AG04450 (cell line): ENCODE measurements at regions not wholly inside any gene's neighbourhood (a gene's known extent, or its start where the extent isn't known, plus 50 kb on each side); places are given as distances from the start of the nearest gene placed in this dataset.

ENCODE experiments used
- CTCF ChIA-PET: fragments of 300-600, 350-600 bp; formaldehyde crosslinking; extraction: SDS; loops from one replicate; lab custom pipeline; 2022; ENCODE audit warnings: antibody characterized with exemption, inconsistent platforms; lab: Charles Lee
- POLR2A ChIA-PET: fragments of 350-600 bp; formaldehyde crosslinking; extraction: SDS; loops from one replicate; lab custom pipeline; 2021; ENCODE audit warnings: antibody characterized with exemption, inconsistent platforms; lab: Yijun Ruan, JAX
- DNase-seq: peaks from one replicate; pipeline ENCODE4 v3.0.0-alpha.2; 2011; ENCODE audit warnings: low read depth, low spot score
- H3K27ac ChIP-seq: one replicate; pipeline ENCODE4 v1.5.1; 2012; ENCODE audit warnings: low read depth, low read length, control low read depth
- H3K27me3 ChIP-seq: one replicate; pipeline ENCODE4 v1.6.0; 2012; ENCODE audit warnings: low read length; ENCODE audit not compliant: control insufficient read depth, insufficient read depth
- H3K4me3 ChIP-seq: 2 replicates; pipeline ENCODE4 v1.5.1; 2011; ENCODE audit warnings: mild to moderate bottlenecking, low read depth, low read length, control low read depth
- H3K9me3 ChIP-seq: 2 replicates; pipeline ENCODE4 v1.5.1; 2012; ENCODE audit warnings: low read length; ENCODE audit not compliant: control insufficient read depth, insufficient read depth
- TF ChIP-seq, protein P1 (sequence below): IDR thresholded peaks from 2 replicates; pipeline ENCODE4 v1.5.1; 2011; ENCODE audit warnings: low read depth, low read length, control low read depth, inconsistent platforms

DNA sequence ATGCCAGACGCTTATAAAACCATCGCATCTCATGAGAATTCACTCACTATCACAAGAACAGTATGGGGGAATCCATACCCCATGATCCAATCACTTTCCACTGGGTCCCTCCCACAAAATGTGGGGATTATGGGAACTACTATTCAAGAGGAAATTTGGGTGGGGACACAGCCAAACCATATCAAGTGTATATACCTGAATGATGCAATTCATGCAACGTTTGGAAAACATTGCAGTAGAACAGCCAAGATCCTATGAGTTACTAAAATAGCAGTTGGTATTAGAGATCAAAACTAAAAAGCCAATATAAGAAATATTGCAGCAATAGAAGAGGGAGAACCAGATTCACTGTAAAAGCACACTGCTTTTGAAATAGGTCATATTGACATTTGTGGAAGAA is 1543.9 kb upstream of the B3GALT2 start:
- no peak overlapping the region for H3K27ac ChIP-seq
- H3K27me3 ChIP-seq: no peaks in the 10 kb centered on the region
- no peak overlapping the region for H3K4me3 ChIP-seq
- no peaks in the 10 kb centered on the region for H3K9me3 ChIP-seq
- ChIA-PET POLR2A (no interaction called here), CTCF (no interaction called here)
- TF ChIP-seq, protein P1, sequence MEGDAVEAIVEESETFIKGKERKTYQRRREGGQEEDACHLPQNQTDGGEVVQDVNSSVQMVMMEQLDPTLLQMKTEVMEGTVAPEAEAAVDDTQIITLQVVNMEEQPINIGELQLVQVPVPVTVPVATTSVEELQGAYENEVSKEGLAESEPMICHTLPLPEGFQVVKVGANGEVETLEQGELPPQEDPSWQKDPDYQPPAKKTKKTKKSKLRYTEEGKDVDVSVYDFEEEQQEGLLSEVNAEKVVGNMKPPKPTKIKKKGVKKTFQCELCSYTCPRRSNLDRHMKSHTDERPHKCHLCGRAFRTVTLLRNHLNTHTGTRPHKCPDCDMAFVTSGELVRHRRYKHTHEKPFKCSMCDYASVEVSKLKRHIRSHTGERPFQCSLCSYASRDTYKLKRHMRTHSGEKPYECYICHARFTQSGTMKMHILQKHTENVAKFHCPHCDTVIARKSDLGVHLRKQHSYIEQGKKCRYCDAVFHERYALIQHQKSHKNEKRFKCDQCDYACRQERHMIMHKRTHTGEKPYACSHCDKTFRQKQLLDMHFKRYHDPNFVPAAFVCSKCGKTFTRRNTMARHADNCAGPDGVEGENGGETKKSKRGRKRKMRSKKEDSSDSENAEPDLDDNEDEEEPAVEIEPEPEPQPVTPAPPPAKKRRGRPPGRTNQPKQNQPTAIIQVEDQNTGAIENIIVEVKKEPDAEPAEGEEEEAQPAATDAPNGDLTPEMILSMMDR: no peak
- no peak for DNase-seq

DNA sequence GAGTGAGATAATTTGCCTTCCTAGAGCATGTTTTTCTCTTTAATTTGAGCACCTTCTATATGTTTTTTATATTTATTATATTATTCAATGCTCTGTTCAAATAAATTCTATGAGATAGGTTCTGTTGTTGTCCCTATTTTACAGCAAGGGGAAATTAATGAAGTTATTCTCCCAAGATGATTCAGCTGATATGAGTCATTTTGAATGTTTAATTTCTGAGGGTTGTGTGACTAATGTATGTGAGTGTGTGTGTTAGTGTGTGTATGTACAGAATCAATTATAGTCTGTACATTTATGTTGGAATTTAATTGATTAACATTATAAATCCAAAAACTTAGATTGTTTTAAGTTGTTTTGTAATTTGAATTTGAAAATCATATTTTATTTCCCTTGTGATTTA is 1536.7 kb upstream of the B3GALT2 start:
- DNase-seq: no peak
- TF ChIP-seq, protein P1: no peak
- Histone ChIP-seq H3K27me3 (no peaks in the 10 kb centered on the region), H3K27ac (no peak overlapping the region), H3K9me3 (no peaks in the 10 kb centered on the region), H3K4me3 (no peak overlapping the region)
- CTCF ChIA-PET: no interaction called here
- POLR2A ChIA-PET: no interaction called here

DNA sequence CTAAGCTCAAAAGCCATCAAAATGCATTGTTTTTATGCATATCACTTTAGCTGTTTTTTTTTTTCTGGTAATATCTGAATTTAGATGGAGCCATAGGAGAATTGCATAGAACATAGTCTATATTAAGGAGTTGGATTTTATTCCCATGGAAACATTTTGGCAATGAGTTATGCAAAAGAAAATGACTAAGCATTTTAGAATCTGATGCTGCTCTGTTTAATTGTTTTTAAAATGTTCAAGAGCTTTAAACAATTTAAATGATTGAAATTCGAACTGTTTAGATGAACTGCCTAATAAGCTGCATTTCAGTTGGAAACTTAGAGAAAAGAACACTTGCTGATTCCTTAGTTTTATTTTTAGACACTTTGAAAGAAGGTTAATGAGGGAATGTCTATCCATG is 1531.5 kb upstream of the B3GALT2 start:
- Histone ChIP-seq H3K4me3 (no peak overlapping the region), H3K27ac (no peak overlapping the region), H3K27me3 (no peaks in the 10 kb centered on the region), H3K9me3 (no peaks in the 10 kb centered on the region; the same call in 1 of the 2 replicates)
- CTCF ChIA-PET: interaction anchor here (0.6 kb wide), 2 partner anchors 108 to 1570 kb away, joined by 3 to 4 read pairs; no protein-coding TSS in a partner anchor
- POLR2A ChIA-PET: no interaction called here
- TF ChIP-seq, protein P1: no peak
- DNase-seq: peak; percentile 21

DNA sequence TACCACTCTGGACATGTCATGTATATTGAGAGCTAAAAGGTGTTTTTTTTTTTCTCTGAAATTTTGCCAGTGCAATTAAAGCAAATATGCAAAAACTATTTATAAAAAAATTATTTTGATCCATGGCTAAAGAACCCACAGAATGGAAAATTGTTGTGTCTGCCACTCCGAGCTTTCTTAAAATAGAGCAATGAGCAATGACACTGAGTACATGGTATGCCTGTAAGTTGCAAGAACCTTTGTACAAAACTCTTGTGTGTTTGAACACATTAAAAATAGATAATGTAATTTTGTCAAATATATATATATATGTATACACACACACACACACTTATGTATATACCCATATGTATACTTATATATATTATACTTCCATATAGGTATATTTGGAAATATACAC is 1530.9 kb upstream of the B3GALT2 start:
- no peak overlapping the region for H3K27ac ChIP-seq
- no peak overlapping the region for H3K4me3 ChIP-seq
- no peaks in the 10 kb centered on the region; the same call in 1 of the 2 replicates for H3K9me3 ChIP-seq
- TF ChIP-seq, protein P1: no peak
- no peaks in the 10 kb centered on the region for H3K27me3 ChIP-seq
- ChIA-PET POLR2A (no interaction called here), CTCF (interaction anchor here (0.6 kb wide), 1 partner anchor 1569 kb away, joined by 4 read pairs; no protein-coding TSS in a partner anchor)
- DNase-seq: no peak

DNA sequence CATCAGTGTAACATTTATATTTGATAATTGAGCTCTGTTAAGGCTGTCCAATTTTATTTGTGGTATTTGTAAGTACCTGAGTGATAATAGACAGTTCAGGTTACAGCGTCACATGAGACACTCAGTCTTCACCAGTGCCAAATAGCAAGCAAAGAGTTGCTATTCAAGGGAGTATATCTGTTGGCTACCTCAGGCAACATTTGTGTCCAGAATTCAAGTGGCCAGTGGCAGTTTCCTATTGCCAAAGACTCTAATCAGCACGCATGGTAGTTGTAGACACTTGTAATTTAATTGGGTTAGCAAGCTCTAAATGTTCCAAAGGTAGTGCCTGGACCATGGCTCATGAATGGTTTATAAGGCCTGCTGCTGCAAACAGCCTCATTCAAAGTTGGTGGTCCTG is 1524.3 kb upstream of the B3GALT2 start:
- H3K27ac ChIP-seq: no peak overlapping the region
- no peak overlapping the region for H3K4me3 ChIP-seq
- H3K27me3 ChIP-seq: no peaks in the 10 kb centered on the region
- ChIA-PET POLR2A (no interaction called here), CTCF (no interaction called here)
- DNase-seq: no peak
- TF ChIP-seq, protein P1: no peak
- H3K9me3 ChIP-seq: no peaks in the 10 kb centered on the region; the same call in 1 of the 2 replicates
